ENCODE measurements at regions not wholly inside any gene's neighbourhood (a gene's known extent, or its start where the extent isn't known, plus 50 kb on each side); places are given as distances from the start of the nearest gene placed in this dataset.
"Not testable (repeated sequence)": the region's sequence is repeated elsewhere in the genome, so short reads cannot be mapped to it uniquely, and the experiment has no call there.

GRCh38 chr9:39624048-39624447 is 268.6 kb downstream of the SPATA31A1 start:
- not testable (repeated sequence) for TF ChIP-seq CTCF (IDR thresholded peaks at IDR 0.05); EP300 (IDR thresholded peaks at IDR 0.05; ENCODE audit: low read depth); POLR2AphosphoS5 (IDR thresholded peaks at IDR 0.05); POLR2A (IDR thresholded peaks at IDR 0.05)
